ENCODE measurements at regions not wholly inside any gene's neighbourhood (a gene's known extent, or its start where the extent isn't known, plus 50 kb on each side); places are given as distances from the start of the nearest gene placed in this dataset.

GRCh38 chr12:125300249-125300648, 235.0 kb downstream of the AACS start:
- CTCF ChIA-PET = no interaction called here
- H3K36me3 ChIP-seq (ENCODE audit: control insufficient read depth, insufficient read depth, low read length) = no peaks in the 10 kb centered on the region
- no peaks in the 10 kb centered on the region for H3K27me3 ChIP-seq (ENCODE audit: control insufficient read depth, insufficient read depth, low read length)
- H3K4me3 ChIP-seq (ENCODE audit: low read depth, low read length) = no peak overlapping the region
- no peak for TF ChIP-seq CTCF (IDR thresholded peaks at IDR 0.05; ENCODE audit: insufficient read depth, low read depth, low read length)
- no peak for DNase-seq (ENCODE audit: low read depth)
- POLR2A ChIA-PET = no interaction called here

- Histone ChIP-seq H3K36me3 (ENCODE audit: control insufficient read depth, insufficient read depth, low read length) (no peaks in the 10 kb centered on the region), H3K4me3 (ENCODE audit: low read depth, low read length) (no peak overlapping the region), H3K27me3 (ENCODE audit: control insufficient read depth, insufficient read depth, low read length) (no peaks in the 10 kb centered on the region)
- POLR2A ChIA-PET = no interaction called here
- DNase-seq (ENCODE audit: low read depth) = no peak
- CTCF ChIA-PET = no interaction called here
- no peak for TF ChIP-seq CTCF (IDR thresholded peaks at IDR 0.05; ENCODE audit: insufficient read depth, low read depth, low read length)
These were observed 238.1 kb downstream of the AACS start for GRCh38 chr12:125303337-125303736.

GRCh38 chr12:125304029-125304428, 238.8 kb downstream of the AACS start:
- CTCF ChIA-PET = no interaction called here
- no peaks in the 10 kb centered on the region for H3K27me3 ChIP-seq (ENCODE audit: control insufficient read depth, insufficient read depth, low read length)
- TF ChIP-seq CTCF (IDR thresholded peaks at IDR 0.05; ENCODE audit: insufficient read depth, low read depth, low read length) = no peak
- no peak for DNase-seq (ENCODE audit: low read depth)
- no peaks in the 10 kb centered on the region for H3K36me3 ChIP-seq (ENCODE audit: control insufficient read depth, insufficient read depth, low read length)
- POLR2A ChIA-PET = no interaction called here
- H3K4me3 ChIP-seq (ENCODE audit: low read depth, low read length) = no peak overlapping the region

- ChIA-PET CTCF (interaction anchor here (1.2 to 1.4 kb wide), 2 partner anchors 11 to 26 kb away, joined by 3 to 5 read pairs; no protein-coding TSS in a partner anchor), POLR2A (no interaction called here)
- no peak overlapping the region for H3K4me3 ChIP-seq (ENCODE audit: low read depth, low read length)
- no peaks in the 10 kb centered on the region for H3K36me3 ChIP-seq (ENCODE audit: control insufficient read depth, insufficient read depth, low read length)
- TF ChIP-seq CTCF (IDR thresholded peaks at IDR 0.05; ENCODE audit: insufficient read depth, low read depth, low read length) = no peak
- no peaks in the 10 kb centered on the region for H3K27me3 ChIP-seq (ENCODE audit: control insufficient read depth, insufficient read depth, low read length)
- DNase-seq (ENCODE audit: low read depth) = no peak
These were observed 240.0 kb downstream of the AACS start for GRCh38 chr12:125305231-125305630.

GRCh38 chr12:125310461-125310860, 245.2 kb downstream of the AACS start:
- no peak overlapping the region for H3K4me3 ChIP-seq (ENCODE audit: low read depth, low read length)
- no peaks in the 10 kb centered on the region for H3K27me3 ChIP-seq (ENCODE audit: control insufficient read depth, insufficient read depth, low read length)
- CTCF ChIA-PET = no interaction called here
- H3K36me3 ChIP-seq (ENCODE audit: control insufficient read depth, insufficient read depth, low read length) = no peaks in the 10 kb centered on the region
- POLR2A ChIA-PET = no interaction called here
- TF ChIP-seq CTCF (IDR thresholded peaks at IDR 0.05; ENCODE audit: insufficient read depth, low read depth, low read length) = no peak
- DNase-seq (ENCODE audit: low read depth) = no peak
